ENCODE measurements at regions not wholly inside any gene's neighbourhood (a gene's known extent, or its start where the extent isn't known, plus 50 kb on each side); places are given as distances from the start of the nearest gene placed in this dataset.
A peak's percentile ranks its signal among the peaks of the same experiment; 100 is the strongest.
"Not testable (repeated sequence)": the region's sequence is repeated elsewhere in the genome, so short reads cannot be mapped to it uniquely, and the experiment has no call there.

DNA sequence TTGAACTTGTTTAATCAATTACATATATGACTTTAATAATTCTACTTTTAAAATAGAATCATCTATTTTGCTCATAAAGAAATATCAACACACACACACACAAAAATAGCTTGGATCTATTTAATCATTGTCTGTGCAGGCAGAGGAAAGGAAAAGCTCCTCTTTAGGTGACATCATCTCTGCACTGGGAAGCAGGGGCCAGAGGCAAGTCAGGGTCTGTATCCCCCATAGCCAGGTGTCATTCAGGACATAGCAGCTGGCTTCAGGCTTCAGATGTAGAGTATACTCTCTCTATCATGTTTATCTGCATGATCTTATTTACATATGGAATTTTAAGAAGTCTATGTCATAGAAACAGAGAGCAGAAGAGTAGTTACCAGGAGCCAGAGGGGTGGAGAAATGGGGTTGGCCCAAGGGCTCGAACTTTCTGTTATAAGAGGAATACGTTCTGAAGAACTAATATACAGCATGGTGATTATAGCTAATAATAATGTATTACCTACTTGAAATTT is 110.4 kb upstream of the LDB2 start:
- DNase-seq: no peak

DNA sequence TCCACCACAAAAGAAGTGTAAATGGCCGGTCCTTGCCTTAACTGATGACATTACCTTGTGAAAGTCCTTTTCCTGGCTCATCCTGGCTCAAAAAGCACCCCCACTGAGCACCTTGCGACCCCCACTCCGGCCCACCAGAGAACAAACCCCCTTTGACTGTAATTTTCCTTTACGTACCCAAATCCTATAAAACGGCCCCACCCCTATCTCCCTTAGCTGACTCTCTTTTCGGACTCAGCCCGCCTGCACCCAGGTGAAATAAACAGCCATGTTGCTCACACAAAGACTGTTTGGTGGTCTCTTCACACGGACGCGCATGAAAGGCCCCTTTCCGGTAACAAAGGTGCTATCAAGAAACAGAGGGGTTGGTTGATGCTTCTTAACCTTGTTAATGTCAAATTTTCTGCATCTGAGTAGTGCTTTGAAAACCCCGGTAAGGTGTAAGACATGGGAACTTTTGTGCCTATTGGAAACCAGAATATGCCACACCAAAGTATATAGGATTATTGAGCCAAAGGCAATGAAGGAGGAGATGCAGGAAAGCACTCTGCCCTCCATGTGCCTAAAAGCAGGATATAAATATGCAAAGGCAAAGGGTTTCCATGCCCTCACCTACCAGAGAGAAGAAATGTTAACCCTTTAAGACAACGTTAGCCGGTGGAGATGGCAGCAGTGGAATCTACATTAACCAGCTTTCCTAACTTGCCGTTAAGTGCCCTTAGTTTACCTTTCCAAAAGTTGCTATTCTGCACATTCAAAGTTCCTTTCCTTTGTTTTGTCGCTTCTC is 105.4 kb upstream of the LDB2 start:
- not testable (repeated sequence) for DNase-seq

DNA sequence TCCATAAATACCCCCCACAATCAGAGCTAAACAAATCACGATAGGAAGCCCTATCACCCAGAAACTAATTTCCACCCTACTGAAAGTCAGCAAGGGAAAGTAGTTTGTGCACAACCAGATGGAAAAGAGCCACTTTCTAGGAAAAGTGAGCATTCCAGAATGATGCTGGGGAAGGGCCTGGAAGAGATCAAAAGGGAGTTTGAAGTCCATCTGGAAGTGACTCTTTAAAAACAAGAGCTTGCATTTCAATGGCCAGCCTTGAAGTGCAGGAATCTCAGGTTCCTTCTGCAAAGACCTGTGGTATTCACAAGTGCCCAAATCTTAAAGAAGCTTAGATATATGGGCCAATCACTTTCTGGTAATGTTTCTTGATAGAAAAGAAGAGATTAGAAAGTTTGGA is 97.0 kb upstream of the LDB2 start:
- no peak for DNase-seq

DNA sequence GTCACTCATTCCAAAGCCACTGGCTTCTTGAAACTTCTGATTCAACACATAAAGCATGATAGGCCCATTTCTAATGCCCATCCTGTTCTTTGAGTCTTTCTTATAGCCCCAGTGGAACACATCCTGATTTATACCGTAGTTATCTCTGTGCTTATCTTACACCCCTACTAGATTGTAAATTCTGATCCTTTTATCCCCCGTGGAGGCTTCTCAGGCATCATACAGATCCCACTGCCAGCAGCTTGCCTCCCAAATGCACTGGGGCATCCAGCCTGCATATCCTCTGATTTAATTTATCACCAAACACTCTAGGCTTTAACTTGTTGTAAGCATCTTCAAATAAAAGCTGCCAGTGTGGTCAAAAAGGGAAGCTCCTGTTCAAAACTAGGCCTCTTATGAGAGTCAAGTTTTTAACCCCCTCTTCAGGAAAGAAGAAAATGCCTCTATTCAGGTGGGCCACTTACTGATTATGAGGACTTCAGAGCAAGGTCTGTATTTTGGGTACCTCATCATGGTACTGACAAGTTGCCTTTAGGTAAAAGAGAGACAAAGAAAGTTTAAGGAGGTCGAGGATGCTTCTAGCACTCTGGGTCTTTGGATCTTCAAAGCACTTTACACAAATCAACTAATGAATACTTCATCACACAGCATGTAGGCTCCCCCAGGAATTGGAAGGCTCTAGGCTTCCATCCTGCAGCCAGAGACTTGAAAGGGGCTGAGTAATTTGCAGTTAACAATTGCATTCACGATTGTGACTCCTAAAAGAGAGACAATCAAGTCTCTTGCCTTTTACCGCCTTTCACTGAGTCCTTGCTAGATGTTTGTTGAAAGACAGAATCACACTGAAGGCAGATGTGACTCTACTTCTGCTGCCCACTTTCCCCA is 95.8 kb upstream of the LDB2 start:
- no peak for DNase-seq

DNA sequence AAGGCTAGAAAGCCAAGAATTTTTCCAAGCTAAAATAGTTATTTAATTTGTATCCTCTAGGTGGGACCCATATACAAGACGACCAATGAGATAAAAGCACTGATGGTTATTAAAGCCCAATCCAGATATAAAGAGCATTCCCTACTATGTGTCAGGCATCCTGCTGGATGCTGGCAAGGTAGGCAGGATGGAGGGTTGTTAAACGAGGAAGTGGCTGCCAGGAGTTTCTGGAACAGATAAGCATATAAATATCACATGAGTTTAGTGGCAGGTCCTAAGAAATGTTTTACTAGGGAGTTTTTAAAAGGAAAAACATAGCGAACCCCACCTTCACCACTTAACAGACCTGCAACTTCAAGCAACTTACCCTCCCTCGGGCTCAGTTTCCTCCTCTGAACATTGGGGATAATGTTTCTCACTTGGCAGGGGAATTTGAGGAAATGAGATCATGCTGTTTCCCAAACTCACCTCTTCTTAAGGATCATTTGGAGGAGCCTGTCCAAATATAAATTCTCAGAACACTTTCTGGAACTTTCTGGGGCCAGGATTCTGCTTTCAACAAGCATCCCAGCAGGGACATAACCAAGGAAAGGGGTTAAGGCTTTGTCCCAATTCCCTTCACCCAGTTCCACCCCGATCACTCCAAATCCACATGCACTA is 94.3 kb upstream of the LDB2 start:
- DNase-seq: no peak

DNA sequence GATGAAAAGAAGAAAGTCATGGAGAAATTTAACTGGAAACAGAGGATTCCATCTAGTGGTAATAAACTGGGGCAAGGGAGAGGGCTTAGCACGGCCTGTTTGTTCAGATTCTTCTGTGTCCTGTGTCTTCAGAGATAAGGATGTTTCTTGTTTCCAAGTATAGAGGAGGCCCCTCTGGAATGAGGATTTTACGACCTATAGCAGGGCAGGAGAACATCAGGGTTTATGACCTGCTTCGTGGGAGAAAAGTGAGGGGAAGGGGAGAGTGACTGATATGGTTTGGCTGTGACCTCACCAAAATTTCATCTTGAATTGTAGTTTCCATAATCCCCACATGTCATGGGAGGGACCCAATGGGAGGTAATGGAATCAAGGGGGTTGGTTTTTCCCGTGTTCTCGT is 93.0 kb upstream of the LDB2 start:
- DNase-seq: no peak

DNA sequence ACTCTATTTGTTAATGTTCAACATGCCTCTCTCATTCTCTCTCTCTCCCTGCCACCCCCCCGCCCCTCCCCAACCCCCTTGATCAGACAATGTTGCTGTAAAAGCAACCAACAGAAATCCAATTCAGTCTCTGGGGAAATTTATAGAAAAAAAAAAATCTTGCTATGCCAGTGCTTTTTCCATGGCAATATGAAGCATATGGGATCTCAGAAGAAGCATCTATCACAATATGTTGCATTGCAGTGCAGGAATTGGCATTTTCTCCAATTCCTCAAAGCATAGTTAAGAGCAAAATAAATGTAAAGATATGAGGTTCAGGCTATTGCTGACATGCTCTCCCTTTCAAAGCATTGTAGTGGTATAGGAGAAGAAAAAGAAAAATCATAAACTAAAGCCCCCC is 90.9 kb upstream of the LDB2 start:
- DNase-seq: no peak

DNA sequence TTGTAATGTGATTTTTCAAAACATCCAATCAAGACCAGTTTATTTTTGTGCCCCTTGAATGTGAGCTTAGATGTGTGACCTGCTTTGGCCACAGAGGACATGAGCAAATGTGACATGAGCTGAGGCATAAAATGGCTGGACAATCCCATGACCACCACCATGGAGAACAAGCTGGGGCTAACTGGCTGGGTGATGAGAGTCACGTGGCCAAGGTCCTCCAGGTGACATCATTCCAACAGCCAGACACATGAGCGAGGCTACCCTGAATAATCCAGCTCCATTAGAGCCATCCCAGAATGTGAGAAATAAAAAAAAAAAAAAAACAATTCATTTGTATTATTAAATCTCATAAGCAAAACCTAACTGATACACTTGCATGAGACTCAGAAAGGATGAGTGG is 90.4 kb upstream of the LDB2 start:
- no peak for DNase-seq

DNA sequence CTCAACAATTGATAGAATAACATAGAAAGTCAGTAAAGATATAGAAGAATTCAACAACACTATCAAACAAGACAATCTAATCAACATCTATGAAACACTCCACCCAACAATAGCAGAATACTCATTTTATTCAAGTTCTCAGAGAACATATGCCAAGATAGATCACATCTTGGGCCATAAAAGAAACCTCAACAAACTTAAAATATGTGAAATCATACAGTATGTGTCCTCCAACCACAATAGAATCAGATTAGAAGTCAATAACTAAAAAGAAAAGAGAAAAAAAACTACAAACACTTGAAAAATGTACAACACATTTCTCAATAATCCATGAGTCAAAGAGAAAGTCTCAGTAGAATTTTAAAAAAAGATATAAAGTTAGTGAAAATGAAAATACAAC is 78.6 kb upstream of the LDB2 start:
- no peak for DNase-seq

DNA sequence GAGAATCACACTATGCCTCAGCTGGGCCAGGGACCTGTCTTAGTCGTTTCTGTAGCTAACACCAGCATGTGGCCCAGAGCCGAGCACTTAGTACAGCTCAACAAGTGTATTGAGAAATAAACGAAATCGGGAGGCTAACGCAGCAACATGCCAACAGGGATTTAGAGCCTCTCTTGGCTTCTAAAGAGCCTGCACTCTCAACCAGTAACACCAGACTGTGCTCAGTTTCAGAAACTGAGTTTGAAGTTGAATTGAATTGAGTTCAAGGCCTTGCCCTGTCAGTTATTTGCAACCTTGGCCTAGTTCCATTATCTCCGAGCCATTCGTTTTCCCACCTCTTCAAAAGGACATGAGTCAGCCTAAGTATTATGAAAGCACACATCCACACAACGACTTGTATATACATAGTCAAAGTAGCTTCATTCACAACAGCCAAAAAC is 71.3 kb upstream of the LDB2 start:
- no peak for DNase-seq

DNA sequence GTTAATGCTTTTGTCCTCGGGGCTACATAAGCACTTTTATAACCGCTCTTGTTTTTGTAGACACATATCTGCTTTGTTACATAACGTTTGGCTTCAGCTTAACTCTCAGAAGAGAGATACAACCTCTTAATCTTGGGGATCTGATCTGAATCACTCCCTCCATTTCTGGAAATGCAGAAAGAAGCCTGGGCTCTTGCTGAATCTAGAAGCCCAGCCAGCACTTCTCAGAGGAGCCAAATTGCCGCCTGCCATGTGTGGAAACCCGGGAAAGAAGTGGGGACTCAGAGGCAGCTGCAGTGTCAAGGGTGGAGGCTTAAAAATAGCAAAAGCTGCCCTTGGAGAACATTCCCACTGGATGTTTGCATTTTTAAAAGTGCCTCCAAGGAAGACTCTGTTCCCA is 69.3 kb upstream of the LDB2 start:
- DNase-seq: no peak

DNA sequence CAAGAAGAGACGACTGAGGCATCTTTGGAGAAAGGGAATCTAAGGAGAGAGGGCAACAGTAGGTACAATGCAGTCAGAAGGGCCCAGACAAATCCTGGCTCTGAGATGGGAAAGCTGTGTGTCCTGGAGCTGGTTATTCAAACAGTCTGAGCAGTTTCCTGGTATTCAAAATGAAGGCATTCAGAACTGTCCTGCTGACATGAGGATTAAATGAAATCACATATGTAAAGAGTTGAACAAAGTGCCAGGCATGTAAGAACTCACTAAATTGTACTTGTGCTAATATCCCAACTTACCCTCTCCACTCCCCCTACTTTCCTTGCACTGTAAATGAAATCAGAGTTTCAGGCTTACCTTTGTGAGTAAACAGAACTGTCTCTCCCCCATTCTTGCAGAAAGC is 60.9 kb upstream of the LDB2 start:
- no peak for DNase-seq

DNA sequence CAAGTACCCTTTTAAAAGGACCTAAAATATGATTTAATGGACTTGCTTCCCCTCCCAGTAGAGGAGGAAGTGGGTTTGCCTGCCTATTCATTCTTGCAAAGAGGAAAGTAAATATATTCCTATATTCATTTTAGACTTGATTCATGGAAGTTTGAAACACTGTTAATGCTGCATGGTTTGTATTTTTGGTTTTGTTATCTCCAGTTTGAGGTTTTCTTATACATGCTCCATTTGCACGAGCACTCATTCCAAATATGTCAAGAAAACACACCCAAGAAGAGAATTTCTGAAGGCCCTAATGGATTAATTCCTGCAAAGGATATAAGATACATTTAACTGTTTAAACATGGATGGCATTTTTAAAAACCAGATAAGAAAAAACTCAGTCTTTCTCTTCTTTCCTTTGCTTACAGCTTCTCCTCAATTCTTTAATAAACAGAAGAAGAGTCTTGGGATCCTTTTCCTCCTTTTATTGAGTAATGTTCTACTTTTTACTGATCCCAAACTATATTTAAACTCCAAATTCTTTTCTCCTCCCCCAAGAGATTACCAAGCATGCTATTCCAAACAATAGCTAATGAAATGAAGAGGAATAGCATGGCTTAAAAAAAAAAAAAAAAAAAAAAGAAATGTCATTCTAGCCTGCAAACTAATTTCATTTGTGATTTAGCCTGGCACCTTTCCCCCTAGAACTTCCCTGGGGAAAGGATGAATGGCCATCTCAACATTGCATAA is 54.6 kb upstream of the LDB2 start:
- DNase-seq: no peak

DNA sequence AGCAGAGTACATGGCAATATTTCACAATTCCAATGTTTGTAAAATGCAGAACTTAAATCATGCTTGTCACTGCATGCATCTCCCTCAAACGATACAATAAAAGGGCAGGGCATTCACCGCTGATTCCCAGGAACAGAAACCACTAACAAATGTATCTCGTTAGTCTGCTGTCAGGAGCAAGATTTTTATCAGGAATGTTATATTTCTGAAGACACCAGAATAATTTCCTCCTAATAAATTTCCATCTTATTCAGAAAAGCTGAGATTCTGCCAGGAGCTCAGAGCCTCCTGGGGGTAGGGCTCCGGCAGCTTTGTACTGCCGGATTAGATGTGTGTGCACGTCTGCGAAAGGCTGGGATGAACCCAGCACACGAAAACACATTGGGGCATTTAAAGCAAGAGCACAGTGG is 54.0 kb upstream of the LDB2 start:
- DNase-seq: peak in 1 of 2 donors; percentile 7
